Vagina (tissue), 2 donors: ENCODE measurements at regions not wholly inside any gene's neighbourhood (a gene's known extent, or its start where the extent isn't known, plus 50 kb on each side); places are given as distances from the start of the nearest gene placed in this dataset.

Experiments used
- POLR2A ChIP-seq, 2 donors: fragments of 450-650 bp; IDR thresholded peaks; one replicate each; pipeline ENCODE4 v1.6.1; 2017; ENCODE audit warnings: antibody characterized with exemption in 2 of 2, mild to moderate bottlenecking in 2 of 2, moderate library complexity in 2 of 2
- POLR2AphosphoS5 ChIP-seq, 2 donors: sonication (generic); formaldehyde crosslinking; IDR thresholded peaks; one replicate each; pipeline ENCODE4 v1.9.0; 2017; ENCODE audit warnings: antibody characterized with exemption in 2 of 2, mild to moderate bottlenecking in 2 of 2, low read depth in 1 of 2; ENCODE audit not compliant: insufficient read depth in 1 of 2
- TF ChIP-seq, protein P1 (sequence below), 3 experiments: fragments of 450-650 bp in 2 of 3; fragments of 200-600 bp in 1 of 3; sonication (generic) in 1 of 3; IDR thresholded peaks; one replicate each; pipeline ENCODE4 v1.5.1; 2017 to 2019; ENCODE audit warnings: antibody characterized with exemption in 3 of 3, mild to moderate bottlenecking in 2 of 3, moderate library complexity in 2 of 3

DNA sequence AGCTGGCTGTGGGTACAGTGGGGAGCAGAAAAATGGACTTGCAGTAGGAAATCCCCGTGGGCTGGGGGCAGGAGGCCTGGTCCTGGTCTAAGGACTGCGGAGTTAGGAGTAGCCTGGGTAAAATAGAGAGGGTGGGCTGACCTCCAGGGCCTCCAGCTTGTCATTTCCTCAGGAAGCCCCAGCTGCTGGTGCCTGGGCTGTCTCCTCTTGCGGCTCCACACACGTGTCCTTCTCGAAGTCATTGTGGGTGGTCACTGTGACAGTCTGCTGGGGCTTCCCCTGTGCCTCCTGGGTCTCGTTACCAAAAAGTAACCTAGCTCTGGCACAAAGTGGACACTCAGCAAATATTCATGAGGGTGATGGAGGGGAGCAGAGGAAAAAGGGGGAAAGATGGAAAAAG is 259.7 kb downstream of the FGF9 start:
- TF ChIP-seq, protein P1, sequence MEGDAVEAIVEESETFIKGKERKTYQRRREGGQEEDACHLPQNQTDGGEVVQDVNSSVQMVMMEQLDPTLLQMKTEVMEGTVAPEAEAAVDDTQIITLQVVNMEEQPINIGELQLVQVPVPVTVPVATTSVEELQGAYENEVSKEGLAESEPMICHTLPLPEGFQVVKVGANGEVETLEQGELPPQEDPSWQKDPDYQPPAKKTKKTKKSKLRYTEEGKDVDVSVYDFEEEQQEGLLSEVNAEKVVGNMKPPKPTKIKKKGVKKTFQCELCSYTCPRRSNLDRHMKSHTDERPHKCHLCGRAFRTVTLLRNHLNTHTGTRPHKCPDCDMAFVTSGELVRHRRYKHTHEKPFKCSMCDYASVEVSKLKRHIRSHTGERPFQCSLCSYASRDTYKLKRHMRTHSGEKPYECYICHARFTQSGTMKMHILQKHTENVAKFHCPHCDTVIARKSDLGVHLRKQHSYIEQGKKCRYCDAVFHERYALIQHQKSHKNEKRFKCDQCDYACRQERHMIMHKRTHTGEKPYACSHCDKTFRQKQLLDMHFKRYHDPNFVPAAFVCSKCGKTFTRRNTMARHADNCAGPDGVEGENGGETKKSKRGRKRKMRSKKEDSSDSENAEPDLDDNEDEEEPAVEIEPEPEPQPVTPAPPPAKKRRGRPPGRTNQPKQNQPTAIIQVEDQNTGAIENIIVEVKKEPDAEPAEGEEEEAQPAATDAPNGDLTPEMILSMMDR (IDR thresholded peaks at IDR 0.05), result no peak
- no peak for TF ChIP-seq POLR2AphosphoS5 (IDR thresholded peaks at IDR 0.05; ENCODE audit: insufficient read depth in 1 of 2, low read depth in 1 of 2)
- TF ChIP-seq POLR2A (IDR thresholded peaks at IDR 0.05), result no peak
